ENCODE measurements at regions not wholly inside any gene's neighbourhood (a gene's known extent, or its start where the extent isn't known, plus 50 kb on each side); places are given as distances from the start of the nearest gene placed in this dataset.

GRCh38 chr3:70840106-70840870 lies 527.9 kb upstream of the MDFIC2 start:
- FAIRE-seq (no peak), ATAC-seq (no peak), DNase-seq (ENCODE audit: extremely low read depth in 1 of 4, low spot score in 3 of 4) (no peak)
- intact Hi-C loops (cut with micrococcal nuclease) (no loop called here), in situ Hi-C loops (cut with MboI) (no loop called here)
- H3K79me2 ChIP-seq (ENCODE audit: control insufficient read depth, insufficient read depth, low read length) = no peaks in the 10 kb centered on the region
- CTCF ChIA-PET (ENCODE audit: low intra/inter-chr PET ratio) = interaction anchor here (0.6 kb wide), 1 partner anchor 25 kb away, joined by 3 read pairs; no protein-coding TSS in a partner anchor
- no peak overlapping the region for H2AFZ ChIP-seq (ENCODE audit: low read depth, low read length)
- no peaks in the 10 kb centered on the region for H3K36me3 ChIP-seq (ENCODE audit: control insufficient read depth, insufficient read depth, low read length)
- H3K4me2 ChIP-seq (ENCODE audit: insufficient read depth, low read length) = no peak overlapping the region
- H3K9ac ChIP-seq (ENCODE audit: insufficient read depth in 1 of 2, low read depth in 2 of 2, low read length in 2 of 2) = no peak overlapping the region
- POLR2A ChIA-PET = no interaction called here
- H3K27me3 ChIP-seq (ENCODE audit: control insufficient read depth in 2 of 2, insufficient read depth in 2 of 2, low read length in 2 of 2) = no peaks in the 10 kb centered on the region; a peak in 2 of 5 replicates
- no peaks in the 10 kb centered on the region for H4K20me1 ChIP-seq (replicated peaks; ENCODE audit: control insufficient read depth, insufficient read depth, low read length)
- no peaks in the 10 kb centered on the region for H3K9me1 ChIP-seq (ENCODE audit: control insufficient read depth, insufficient read depth, low read length)
- no peak overlapping the region for H3K27ac ChIP-seq (ENCODE audit: extremely low read depth, low read depth, low read length)
- H3K9me3 ChIP-seq (replicated peaks; ENCODE audit: control insufficient read depth, insufficient read depth, low read depth, low read length) = no peaks in the 10 kb centered on the region
- 0% methylated on average over 2 of the region's 4 CpGs for WGBS (ENCODE audit: insufficient coverage, low coverage, missing lambda C conversion rate)
- no peak overlapping the region for H3K4me3 ChIP-seq
- BruUV-seq (replicated peaks) = no TSS peak
- no peaks in the 10 kb centered on the region for H3K4me1 ChIP-seq (replicated peaks in 1 of 2; ENCODE audit: control insufficient read depth in 2 of 2, insufficient read depth in 2 of 2, low read length in 2 of 2)
- TF ChIP-seq ZNF695 (CRISPR knock-in tag; IDR thresholded peaks at IDR 0.05) (no peak), FOXP4 (CRISPR knock-in tag; IDR thresholded peaks at IDR 0.05; ENCODE audit: borderline replicate concordance) (no peak), RNF219 (CRISPR knock-in tag; IDR thresholded peaks at IDR 0.05) (no peak), MAFG (tag; conservative IDR thresholded peaks at IDR 0.05) (no peak), NFATC3 (IDR thresholded peaks at IDR 0.05) (no peak), HNRNPK (IDR thresholded peaks at IDR 0.05; ENCODE audit: low read depth, low read length, poor library complexity, severe bottlenecking) (no peak), SMARCC2 (IDR thresholded peaks at IDR 0.05; ENCODE audit: low read depth) (no peak), JUND (IDR thresholded peaks at IDR 0.05; ENCODE audit: borderline replicate concordance, low read depth, low read length) (no peak), JUND (tag; IDR thresholded peaks at IDR 0.05; ENCODE audit: borderline replicate concordance, low read depth, low read length) (no peak), RBM14 (IDR thresholded peaks at IDR 0.05; ENCODE audit: borderline replicate concordance, insufficient read depth, low read depth, low read length) (no peak), ZNF644 (tag; IDR thresholded peaks at IDR 0.05; ENCODE audit: low read depth) (no peak), E4F1 (CRISPR knock-in tag; IDR thresholded peaks at IDR 0.05; ENCODE audit: borderline replicate concordance) (no peak)
